Kidney (tissue), 13 donors: ENCODE measurements at regions not wholly inside any gene's neighbourhood (a gene's known extent, or its start where the extent isn't known, plus 50 kb on each side); places are given as distances from the start of the nearest gene placed in this dataset.
"Not testable (repeated sequence)": the region's sequence is repeated elsewhere in the genome, so short reads cannot be mapped to it uniquely, and the experiment has no call there.

Experiments used
- DNase-seq, 5 donors: peaks; one replicate each; pipeline ENCODE4 v3.0.0-alpha.2; 2013 to 2020
- FAIRE-seq: peaks from 2 replicates; lab custom pipeline; 2012; peaks lifted over from hg19 to GRCh38; lab: Jason Lieb, UNC
- H3K27ac ChIP-seq, 2 donors: one replicate each; pipeline ENCODE4 v1.7.0; 2013; ENCODE audit warnings: low read depth in 2 of 2, low read length in 2 of 2, inconsistent platforms in 1 of 2
- H3K27me3 ChIP-seq: one replicate; pipeline ENCODE4 v1.7.1; 2013; ENCODE audit warnings: low read length, inconsistent platforms; ENCODE audit not compliant: control insufficient read depth, insufficient read depth
- H3K36me3 ChIP-seq, 3 donors: one replicate each; pipeline versions ENCODE4 v1.7.0 to v1.7.1; 2013; ENCODE audit warnings: low read length in 3 of 3, control low read depth in 1 of 3, inconsistent platforms in 1 of 3; ENCODE audit not compliant: insufficient read depth in 3 of 3, control insufficient read depth in 2 of 3
- H3K4me1 ChIP-seq, 3 donors: one replicate each; pipeline versions ENCODE4 v1.7.0 to v1.7.1; 2013; ENCODE audit warnings: low read length in 3 of 3, inconsistent platforms in 1 of 3, low read depth in 1 of 3; ENCODE audit not compliant: control insufficient read depth in 2 of 3, insufficient read depth in 2 of 3
- H3K4me3 ChIP-seq, 3 donors: one replicate each; pipeline versions ENCODE4 v1.7.0 to v1.8.1; 2013; ENCODE audit warnings: low read length in 3 of 3, control low read depth in 1 of 3, inconsistent platforms in 1 of 3
- H3K9ac ChIP-seq, 3 donors: one replicate each; pipeline versions ENCODE4 v1.7.0 to v1.7.1; 2013; ENCODE audit warnings: low read length in 3 of 3, control low read depth in 1 of 3, inconsistent platforms in 1 of 3
- H3K9me3 ChIP-seq, 3 donors: one replicate each; pipeline versions ENCODE4 v1.7.0 to v1.7.1; 2013; ENCODE audit warnings: low read length in 3 of 3, control low read depth in 1 of 3, inconsistent platforms in 1 of 3; ENCODE audit not compliant: control insufficient read depth in 2 of 3, insufficient read depth in 1 of 3
- intact Hi-C: fragments of 100-400 bp; cut with DNase I; formaldehyde crosslinking; loops from one replicate; pipeline ENCODE4 v1.11.1; 2022
- TF ChIP-seq, protein P1 (sequence below): IDR thresholded peaks from 3 replicates; pipeline ENCODE4 v1.5.1; 2012; ENCODE audit warnings: mild to moderate bottlenecking, moderate library complexity, borderline replicate concordance; ENCODE audit not compliant: insufficient read depth; ENCODE audit errors: extremely low read depth
- donor health status: control.
- donor health status: control.
- donor health status: control.
- donor health status: control.
- donor health status: control.
- donor health status: DM: yes; HTN: yes; CAD: no.
- donor health status: Normal renal cell carcinoma (clear cell type).

DNA sequence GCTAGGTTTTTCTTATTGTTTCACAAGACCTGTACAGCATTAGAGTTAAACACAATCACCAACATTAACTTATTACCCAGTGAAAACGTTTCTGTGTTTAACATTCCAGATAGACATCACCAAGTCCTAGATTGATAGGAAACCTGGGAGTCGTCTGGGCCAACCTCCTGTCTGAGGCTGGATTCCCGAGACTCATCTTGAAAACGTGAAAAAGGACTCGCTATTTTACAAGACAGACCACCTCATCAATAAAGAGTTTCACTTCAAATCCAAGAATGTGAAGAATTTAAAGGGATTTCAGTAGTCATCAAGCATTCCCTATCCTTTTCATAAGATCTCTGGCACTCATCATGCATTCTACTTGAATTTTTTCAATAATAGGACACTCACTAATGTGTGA, 626.6 kb downstream of the MCTP2 start:
- no peaks in the 10 kb centered on the region for H3K4me1 ChIP-seq
- intact Hi-C loops = no loop called here

DNA sequence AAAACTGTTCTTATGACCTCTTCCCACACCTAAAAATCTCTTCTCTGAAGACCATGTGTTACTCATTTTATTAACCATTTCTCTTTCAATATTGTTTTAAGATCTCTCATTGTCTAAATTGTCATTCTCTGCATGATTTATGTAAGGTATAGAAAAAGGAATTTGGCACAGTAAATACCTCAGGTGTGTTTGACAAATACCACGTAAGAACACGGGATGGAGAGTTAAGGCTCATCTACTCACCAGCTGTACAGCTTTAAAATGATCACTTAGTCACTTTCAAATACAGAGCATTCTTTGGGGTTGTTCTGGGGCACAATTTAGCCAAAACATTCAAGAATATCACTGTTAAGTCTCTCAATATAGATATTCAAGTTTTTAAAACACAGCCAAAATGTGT, 627.1 kb downstream of the MCTP2 start:
- TF ChIP-seq, protein P1, sequence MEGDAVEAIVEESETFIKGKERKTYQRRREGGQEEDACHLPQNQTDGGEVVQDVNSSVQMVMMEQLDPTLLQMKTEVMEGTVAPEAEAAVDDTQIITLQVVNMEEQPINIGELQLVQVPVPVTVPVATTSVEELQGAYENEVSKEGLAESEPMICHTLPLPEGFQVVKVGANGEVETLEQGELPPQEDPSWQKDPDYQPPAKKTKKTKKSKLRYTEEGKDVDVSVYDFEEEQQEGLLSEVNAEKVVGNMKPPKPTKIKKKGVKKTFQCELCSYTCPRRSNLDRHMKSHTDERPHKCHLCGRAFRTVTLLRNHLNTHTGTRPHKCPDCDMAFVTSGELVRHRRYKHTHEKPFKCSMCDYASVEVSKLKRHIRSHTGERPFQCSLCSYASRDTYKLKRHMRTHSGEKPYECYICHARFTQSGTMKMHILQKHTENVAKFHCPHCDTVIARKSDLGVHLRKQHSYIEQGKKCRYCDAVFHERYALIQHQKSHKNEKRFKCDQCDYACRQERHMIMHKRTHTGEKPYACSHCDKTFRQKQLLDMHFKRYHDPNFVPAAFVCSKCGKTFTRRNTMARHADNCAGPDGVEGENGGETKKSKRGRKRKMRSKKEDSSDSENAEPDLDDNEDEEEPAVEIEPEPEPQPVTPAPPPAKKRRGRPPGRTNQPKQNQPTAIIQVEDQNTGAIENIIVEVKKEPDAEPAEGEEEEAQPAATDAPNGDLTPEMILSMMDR = no peak

More for the DNA sequence above, 626.6 kb downstream of the MCTP2 start:
- Histone ChIP-seq H3K27me3 (no peaks in the 10 kb centered on the region), H3K36me3 (no peaks in the 10 kb centered on the region), H3K9ac (no peak overlapping the region), H3K27ac (no peak overlapping the region), H3K4me3 (no peak overlapping the region), H3K9me3 (no peaks in the 10 kb centered on the region)
- FAIRE-seq (no peak), DNase-seq (no peak)
- TF ChIP-seq, protein P1 = no peak

DNA sequence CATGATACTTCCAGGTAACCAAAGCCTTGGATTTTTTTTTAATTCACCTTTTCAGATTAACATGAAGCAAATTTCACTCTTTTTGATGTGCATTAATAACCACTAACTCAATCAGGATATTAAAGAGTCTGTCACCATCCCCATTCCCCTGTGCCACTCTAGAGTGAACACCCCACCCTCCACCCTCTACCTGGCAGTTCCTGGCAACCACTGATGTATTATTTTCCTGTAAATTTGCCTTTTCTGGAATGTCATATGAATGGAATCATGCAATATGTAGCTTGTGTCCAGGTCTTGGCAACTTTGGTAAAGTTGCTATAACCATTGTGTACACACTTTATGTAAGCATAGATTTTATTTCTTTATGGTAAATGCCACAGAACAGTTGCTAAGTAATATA, 627.6 kb downstream of the MCTP2 start:
- no peaks in the 10 kb centered on the region for H3K27me3 ChIP-seq
- no peak for FAIRE-seq
- no peaks in the 10 kb centered on the region for H3K9me3 ChIP-seq
- TF ChIP-seq, protein P1 = no peak
- DNase-seq = no peak
- no peak overlapping the region for H3K27ac ChIP-seq
- H3K9ac ChIP-seq = no peak overlapping the region
- intact Hi-C loops = no loop called here
- H3K4me1 ChIP-seq = no peaks in the 10 kb centered on the region
- H3K36me3 ChIP-seq = no peaks in the 10 kb centered on the region
- no peak overlapping the region for H3K4me3 ChIP-seq

More for the DNA sequence above, 627.1 kb downstream of the MCTP2 start:
- no peaks in the 10 kb centered on the region for H3K27me3 ChIP-seq
- no peaks in the 10 kb centered on the region for H3K36me3 ChIP-seq
- H3K4me1 ChIP-seq = no peaks in the 10 kb centered on the region
- no peak overlapping the region for H3K9ac ChIP-seq
- no peak overlapping the region for H3K27ac ChIP-seq
- intact Hi-C loops = no loop called here
- DNase-seq (no peak), FAIRE-seq (no peak)
- H3K9me3 ChIP-seq = no peaks in the 10 kb centered on the region
- H3K4me3 ChIP-seq = no peak overlapping the region

- intact Hi-C loops = no loop called here
- Histone ChIP-seq H3K36me3 (no peaks in the 10 kb centered on the region), H3K9ac (no peak overlapping the region), H3K4me1 (no peaks in the 10 kb centered on the region), H3K27ac (no peak overlapping the region), H3K4me3 (no peak overlapping the region), H3K27me3 (no peaks in the 10 kb centered on the region), H3K9me3 (no peaks in the 10 kb centered on the region)
- TF ChIP-seq, protein P1 = no peak
- DNase-seq (no peak), FAIRE-seq (no peak)
These were observed 633.2 kb downstream of the MCTP2 start for GRCh38 chr15:94864600-94864999.

DNA sequence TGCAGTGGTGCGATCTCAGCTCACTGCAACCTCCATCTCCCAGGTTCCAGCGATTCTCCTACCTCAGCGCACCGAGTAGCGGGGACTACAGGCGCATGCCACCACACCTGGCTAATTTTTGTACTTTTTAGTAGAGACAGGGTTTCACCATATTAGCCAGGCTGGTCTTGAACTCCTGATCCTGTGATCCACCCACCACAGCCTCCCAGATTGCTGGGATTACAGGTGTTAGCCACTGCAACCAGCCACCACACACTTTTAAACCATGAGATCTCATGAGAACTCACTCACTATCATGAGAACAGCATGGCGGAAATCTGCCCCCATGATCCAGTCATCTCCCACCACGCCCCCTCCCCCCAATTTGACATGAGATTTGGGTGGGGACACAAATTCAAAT, 636.9 kb downstream of the MCTP2 start:
- H3K9ac ChIP-seq, H3K27me3 ChIP-seq, H3K27ac ChIP-seq, H3K4me3 ChIP-seq, H3K4me1 ChIP-seq, FAIRE-seq, intact Hi-C loops, H3K36me3 ChIP-seq, DNase-seq, H3K9me3 ChIP-seq: not testable (repeated sequence)
